CD4-positive, alpha-beta T cell (primary cell): ENCODE measurements at regions not wholly inside any gene's neighbourhood (a gene's known extent, or its start where the extent isn't known, plus 50 kb on each side); places are given as distances from the start of the nearest gene placed in this dataset.

Experiments used
- ATAC-seq: fragments of 200-7000 bp; cut with Tn5 transposase; one replicate; pipeline ENCODE4 v1.10.0; 2022; ENCODE audit warnings: mild to moderate bottlenecking; ENCODE audit not compliant: poor library complexity
- CTCF ChIA-PET: fragments of 350-600 bp; sonication (Branson Sonifier 250); formaldehyde crosslinking; loops from one replicate; lab custom pipeline; 2021; ENCODE audit warnings: antibody characterized with exemption, inconsistent platforms; lab: Charles Lee
- POLR2A ChIA-PET: fragments of 350-600 bp; sonication (Branson Sonifier 250); formaldehyde crosslinking; loops from one replicate; lab custom pipeline; 2021; ENCODE audit warnings: antibody characterized with exemption, inconsistent platforms; lab: Charles Lee
- DNase-seq, 14 experiments: peaks; one replicate each; pipeline ENCODE4 v3.0.0-alpha.2; 2013 to 2020; ENCODE audit warnings: mixed read lengths in 2 of 14
- H3K27ac ChIP-seq, 2 donors: one replicate each; pipeline versions ENCODE4 v1.5.1 to v1.7.0; 2013; ENCODE audit warnings: low read length in 2 of 2, low read depth in 1 of 2, mild to moderate bottlenecking in 1 of 2
- H3K27me3 ChIP-seq, 2 experiments: 1 replicate in 1 of 2; 2 replicates in 1 of 2; pipeline versions ENCODE4 v1.6.1 to v1.7.0; 2013; ENCODE audit warnings: low read length in 2 of 2, control low read depth in 1 of 2, mild to moderate bottlenecking in 1 of 2, moderate library complexity in 1 of 2; ENCODE audit not compliant: insufficient read depth in 2 of 2, control insufficient read depth in 1 of 2
- H3K36me3 ChIP-seq: one replicate; pipeline ENCODE4 v1.6.1; 2013; ENCODE audit warnings: low read length, control low read depth; ENCODE audit not compliant: insufficient read depth
- H3K4me1 ChIP-seq: one replicate; pipeline ENCODE4 v1.6.1; 2013; ENCODE audit warnings: low read length, control low read depth; ENCODE audit not compliant: insufficient read depth
- H3K4me3 ChIP-seq: one replicate; pipeline ENCODE4 v1.5.1; 2013; ENCODE audit warnings: mild to moderate bottlenecking, low read length, moderate library complexity
- H3K9me3 ChIP-seq, 2 experiments: 1 replicate in 1 of 2; 2 replicates in 1 of 2; pipeline versions ENCODE4 v1.6.1 to v1.7.0; 2013; ENCODE audit warnings: low read length in 2 of 2, mild to moderate bottlenecking in 2 of 2, control low read depth in 1 of 2, moderate library complexity in 1 of 2; ENCODE audit not compliant: control insufficient read depth in 1 of 2, insufficient read depth in 1 of 2
- H3K27ac Mint-ChIP-seq: one replicate; pipeline ENCODE4 v1.8.0; 2020; ENCODE audit warnings: mixed read lengths
- H3K27me3 Mint-ChIP-seq: one replicate; pipeline ENCODE4 v1.8.0; 2021; ENCODE audit warnings: mixed read lengths
- H3K36me3 Mint-ChIP-seq: one replicate; pipeline ENCODE4 v1.8.0; 2021; ENCODE audit warnings: low read depth, mixed read lengths
- H3K4me1 Mint-ChIP-seq: one replicate; pipeline ENCODE4 v1.8.0; 2021; ENCODE audit warnings: low read depth, mixed read lengths
- H3K4me3 Mint-ChIP-seq: one replicate; pipeline ENCODE4 v1.8.0; 2020; ENCODE audit warnings: mild to moderate bottlenecking, mixed read lengths
- H3K9me3 Mint-ChIP-seq: one replicate; pipeline ENCODE4 v1.8.0; 2020; ENCODE audit warnings: mixed read lengths
- CTCF ChIP-seq: fragments of 200-600 bp; IDR thresholded peaks from one replicate; pipeline ENCODE4 v1.8.0; 2022; ENCODE audit warnings: antibody characterized with exemption, mild to moderate bottlenecking
- intact Hi-C, 2 experiments: fragments of 100-400 bp; cut with DNase I in 1 of 2; cut with micrococcal nuclease in 1 of 2; formaldehyde crosslinking; loops; one replicate each; pipeline versions ENCODE4 v1.15.1 to v1.9.0; 2023 to 2025; cut with DNase I, micrococcal nuclease

- intact Hi-C loops: no loop called here
- peaks cover 6% of the 10 kb centered on the region for H3K4me1 Mint-ChIP-seq
- no peaks in the 10 kb centered on the region for H3K36me3 ChIP-seq
- TF ChIP-seq CTCF: no peak
- H3K27me3 Mint-ChIP-seq: peaks cover 36% of the 10 kb centered on the region
- H3K27me3 ChIP-seq: no peaks in the 10 kb centered on the region
- H3K9me3 Mint-ChIP-seq: no peaks in the 10 kb centered on the region
- no peak overlapping the region for H3K27ac Mint-ChIP-seq
- no peak overlapping the region for H3K27ac ChIP-seq
- ChIA-PET CTCF (no interaction called here), POLR2A (interaction anchor here (0.6 kb wide), 1 partner anchor 19 kb away, joined by 3 read pairs; no protein-coding TSS in a partner anchor)
- H3K4me3 Mint-ChIP-seq: no peak overlapping the region
- DNase-seq (no peak), ATAC-seq (no peak)
- peaks cover 9% of the 10 kb centered on the region for H3K4me1 ChIP-seq
- H3K9me3 ChIP-seq: no peaks in the 10 kb centered on the region
- no peaks in the 10 kb centered on the region for H3K36me3 Mint-ChIP-seq
- no peak overlapping the region for H3K4me3 ChIP-seq
These were observed 80.6 kb upstream of the SYT13 start for GRCh38 chr11:45366619-45367190.

- no peak for ATAC-seq
- Histone ChIP-seq H3K27me3 (no peaks in the 10 kb centered on the region), H3K9me3 (no peaks in the 10 kb centered on the region), H3K27ac (no peak overlapping the region), H3K4me1 (peaks cover 3% of the 10 kb centered on the region), H3K4me3 (no peak overlapping the region), H3K36me3 (no peaks in the 10 kb centered on the region)
- H3K4me3 Mint-ChIP-seq: no peak overlapping the region
- H3K36me3 Mint-ChIP-seq: no peaks in the 10 kb centered on the region
- no peak for DNase-seq
- intact Hi-C loops: no loop called here
- peaks cover 2% of the 10 kb centered on the region for H3K4me1 Mint-ChIP-seq
- no peaks in the 10 kb centered on the region for H3K9me3 Mint-ChIP-seq
- POLR2A ChIA-PET: interaction anchor here (0.6 kb wide), 1 partner anchor 18 kb away, joined by 3 read pairs; no protein-coding TSS in a partner anchor
- H3K27me3 Mint-ChIP-seq: peaks cover 33% of the 10 kb centered on the region
- no peak overlapping the region for H3K27ac Mint-ChIP-seq
- CTCF ChIA-PET: no interaction called here
- no peak for TF ChIP-seq CTCF
These were observed 79.9 kb upstream of the SYT13 start for GRCh38 chr11:45365961-45366618.

GRCh38 chr11:45362636-45363035, 76.5 kb upstream of the SYT13 start:
- Mint-ChIP-seq H3K27me3 (peaks cover 11% of the 10 kb centered on the region), H3K4me1 (no peaks in the 10 kb centered on the region)
- CTCF ChIA-PET: interaction anchor here (1.2 kb wide), 1 partner anchor 9 kb away, joined by 3 read pairs; no protein-coding TSS in a partner anchor

More at GRCh38 chr11:45362636-45363035, 76.5 kb upstream of the SYT13 start:
- no peaks in the 10 kb centered on the region for H3K4me1 ChIP-seq
- no peak for DNase-seq
- no peaks in the 10 kb centered on the region for H3K27me3 ChIP-seq
- no peaks in the 10 kb centered on the region for H3K36me3 ChIP-seq
- POLR2A ChIA-PET: no interaction called here
- Mint-ChIP-seq H3K36me3 (no peaks in the 10 kb centered on the region), H3K4me3 (no peak overlapping the region), H3K9me3 (no peaks in the 10 kb centered on the region), H3K27ac (no peak overlapping the region)
- H3K9me3 ChIP-seq: no peaks in the 10 kb centered on the region
- no peak overlapping the region for H3K4me3 ChIP-seq
- intact Hi-C loops: no loop called here
- TF ChIP-seq CTCF: no peak
- no peak for ATAC-seq
- no peak overlapping the region for H3K27ac ChIP-seq
